ENCODE measurements at regions not wholly inside any gene's neighbourhood (a gene's known extent, or its start where the extent isn't known, plus 50 kb on each side); places are given as distances from the start of the nearest gene placed in this dataset.

DNA sequence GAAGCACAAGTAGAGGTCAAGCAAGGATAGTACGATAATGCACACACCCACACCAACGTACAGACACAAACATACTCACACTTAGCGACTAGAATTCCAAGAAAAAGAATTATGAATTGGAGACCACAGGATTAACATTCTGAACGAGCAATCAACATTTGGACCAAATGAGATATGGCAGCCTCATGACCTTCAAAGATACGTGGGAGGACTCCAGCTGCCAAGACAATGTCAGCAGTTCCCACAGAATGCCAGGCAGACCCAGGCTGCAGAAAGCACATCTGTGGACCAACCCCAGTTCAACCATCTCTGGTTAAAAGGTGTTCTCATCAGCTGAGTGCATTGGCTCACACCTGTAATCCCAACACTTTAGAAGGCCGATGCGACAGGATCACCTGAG lies 187.6 kb upstream of the GRAMD2B start:
- Histone ChIP-seq H3K27me3 (no peaks in the 10 kb centered on the region), H3K4me1 (no peaks in the 10 kb centered on the region), H3K9me3 (no peaks in the 10 kb centered on the region), H3K4me3 (no peak overlapping the region), H3K36me3 (no peaks in the 10 kb centered on the region), H3K27ac (no peak overlapping the region)
- intact Hi-C loops (cut with DNase I; ENCODE audit: low total_unique reads) = no loop called here
- ATAC-seq (no peak), DNase-seq (no peak)
- in situ Hi-C loops (cut with MboI; ENCODE audit: low sequenced_read_pairs in 4 of 4) = no loop called here
- TF ChIP-seq POLR2A (IDR thresholded peaks at IDR 0.05) = no peak
- TF ChIP-seq, protein P1, sequence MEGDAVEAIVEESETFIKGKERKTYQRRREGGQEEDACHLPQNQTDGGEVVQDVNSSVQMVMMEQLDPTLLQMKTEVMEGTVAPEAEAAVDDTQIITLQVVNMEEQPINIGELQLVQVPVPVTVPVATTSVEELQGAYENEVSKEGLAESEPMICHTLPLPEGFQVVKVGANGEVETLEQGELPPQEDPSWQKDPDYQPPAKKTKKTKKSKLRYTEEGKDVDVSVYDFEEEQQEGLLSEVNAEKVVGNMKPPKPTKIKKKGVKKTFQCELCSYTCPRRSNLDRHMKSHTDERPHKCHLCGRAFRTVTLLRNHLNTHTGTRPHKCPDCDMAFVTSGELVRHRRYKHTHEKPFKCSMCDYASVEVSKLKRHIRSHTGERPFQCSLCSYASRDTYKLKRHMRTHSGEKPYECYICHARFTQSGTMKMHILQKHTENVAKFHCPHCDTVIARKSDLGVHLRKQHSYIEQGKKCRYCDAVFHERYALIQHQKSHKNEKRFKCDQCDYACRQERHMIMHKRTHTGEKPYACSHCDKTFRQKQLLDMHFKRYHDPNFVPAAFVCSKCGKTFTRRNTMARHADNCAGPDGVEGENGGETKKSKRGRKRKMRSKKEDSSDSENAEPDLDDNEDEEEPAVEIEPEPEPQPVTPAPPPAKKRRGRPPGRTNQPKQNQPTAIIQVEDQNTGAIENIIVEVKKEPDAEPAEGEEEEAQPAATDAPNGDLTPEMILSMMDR (IDR thresholded peaks at IDR 0.05 in 4 of 5, conservative IDR thresholded peaks at IDR 0.05 in 1 of 5) = no peak

DNA sequence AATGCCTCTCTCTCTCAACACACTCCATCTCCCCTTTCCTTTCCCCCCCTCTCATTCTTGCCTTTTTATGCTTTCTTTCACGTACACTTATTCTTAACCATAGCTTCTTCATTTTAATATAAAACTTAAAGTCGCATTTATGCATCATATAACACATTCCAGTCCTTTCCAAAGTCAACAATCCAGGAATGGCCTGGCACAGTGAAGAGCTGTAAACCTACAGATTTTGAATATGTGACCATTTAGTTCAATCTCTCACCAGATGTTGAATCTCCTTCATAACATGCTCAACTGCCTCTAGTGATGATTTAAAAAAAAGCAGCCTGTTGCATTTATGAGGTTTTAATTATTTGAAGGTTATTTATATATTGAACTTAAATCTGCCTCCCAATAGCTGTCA lies 186.2 kb upstream of the GRAMD2B start:
- Histone ChIP-seq H3K4me3 (no peak overlapping the region), H3K9me3 (no peaks in the 10 kb centered on the region), H3K27ac (no peak overlapping the region), H3K36me3 (no peaks in the 10 kb centered on the region), H3K27me3 (no peaks in the 10 kb centered on the region), H3K4me1 (no peaks in the 10 kb centered on the region)
- no peak for DNase-seq
- intact Hi-C loops (cut with DNase I; ENCODE audit: low total_unique reads) (no loop called here), in situ Hi-C loops (cut with MboI; ENCODE audit: low sequenced_read_pairs in 4 of 4) (no loop called here)
- ATAC-seq = no peak
- no peak for TF ChIP-seq POLR2A (IDR thresholded peaks at IDR 0.05)
- TF ChIP-seq, protein P1 (IDR thresholded peaks at IDR 0.05 in 4 of 5, conservative IDR thresholded peaks at IDR 0.05 in 1 of 5) = no peak

DNA sequence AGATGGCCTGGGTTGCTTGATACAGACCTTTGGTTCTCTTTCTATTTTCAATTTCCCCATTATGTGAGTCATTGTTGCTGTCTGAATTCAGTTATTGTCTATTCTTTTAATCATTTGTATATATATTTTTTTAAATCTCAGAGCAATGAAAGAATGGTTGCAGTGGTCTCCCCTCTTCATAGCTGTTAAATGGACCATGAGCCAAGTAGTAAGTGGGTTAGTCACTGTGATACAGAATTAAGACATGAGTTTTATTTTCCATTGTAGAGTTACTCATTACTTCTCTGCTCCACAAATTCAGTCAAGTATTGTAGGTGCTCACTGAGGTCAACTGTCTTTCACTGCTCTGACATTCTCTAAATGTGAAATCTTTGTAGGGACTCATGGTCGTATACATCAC lies 174.6 kb upstream of the GRAMD2B start:
- H3K27ac ChIP-seq = no peak overlapping the region
- no peak overlapping the region for H3K4me3 ChIP-seq
- no peak for DNase-seq
- in situ Hi-C loops (cut with MboI; ENCODE audit: low sequenced_read_pairs in 4 of 4) (no loop called here), intact Hi-C loops (cut with DNase I; ENCODE audit: low total_unique reads) (no loop called here)
- H3K27me3 ChIP-seq = no peaks in the 10 kb centered on the region
- TF ChIP-seq, protein P1 (IDR thresholded peaks at IDR 0.05 in 4 of 5, conservative IDR thresholded peaks at IDR 0.05 in 1 of 5) = no peak
- no peak for TF ChIP-seq POLR2A (IDR thresholded peaks at IDR 0.05)
- H3K4me1 ChIP-seq = no peaks in the 10 kb centered on the region
- no peaks in the 10 kb centered on the region for H3K36me3 ChIP-seq
- no peak for ATAC-seq
- no peaks in the 10 kb centered on the region for H3K9me3 ChIP-seq

DNA sequence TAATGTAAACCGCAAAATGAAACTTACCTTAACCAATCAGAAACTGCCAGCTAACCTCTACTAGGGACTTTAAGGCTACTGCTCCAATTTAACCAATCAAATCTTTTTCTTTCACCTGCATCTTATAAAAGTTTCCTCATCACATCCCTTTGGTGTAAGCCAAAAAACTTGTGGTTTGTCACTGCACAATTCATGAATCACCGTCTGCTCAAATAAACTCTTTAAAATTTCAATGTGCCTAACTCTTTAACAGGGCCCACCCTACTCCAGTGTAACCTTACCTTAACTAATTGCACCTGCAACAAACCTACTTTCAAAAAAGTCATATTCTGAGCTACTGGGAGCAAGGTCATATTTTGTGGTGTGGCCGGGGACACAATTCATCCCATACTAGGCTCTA lies 172.2 kb upstream of the GRAMD2B start:
- Histone ChIP-seq H3K4me3 (no peak overlapping the region), H3K36me3 (no peaks in the 10 kb centered on the region), H3K27me3 (no peaks in the 10 kb centered on the region), H3K27ac (no peak overlapping the region), H3K4me1 (no peaks in the 10 kb centered on the region), H3K9me3 (no peaks in the 10 kb centered on the region)
- TF ChIP-seq POLR2A (IDR thresholded peaks at IDR 0.05) = no peak
- TF ChIP-seq, protein P1 (IDR thresholded peaks at IDR 0.05 in 4 of 5, conservative IDR thresholded peaks at IDR 0.05 in 1 of 5) = no peak
- intact Hi-C loops (cut with DNase I; ENCODE audit: low total_unique reads) = no loop called here
- in situ Hi-C loops (cut with MboI; ENCODE audit: low sequenced_read_pairs in 4 of 4) = no loop called here
- DNase-seq (no peak), ATAC-seq (no peak)

DNA sequence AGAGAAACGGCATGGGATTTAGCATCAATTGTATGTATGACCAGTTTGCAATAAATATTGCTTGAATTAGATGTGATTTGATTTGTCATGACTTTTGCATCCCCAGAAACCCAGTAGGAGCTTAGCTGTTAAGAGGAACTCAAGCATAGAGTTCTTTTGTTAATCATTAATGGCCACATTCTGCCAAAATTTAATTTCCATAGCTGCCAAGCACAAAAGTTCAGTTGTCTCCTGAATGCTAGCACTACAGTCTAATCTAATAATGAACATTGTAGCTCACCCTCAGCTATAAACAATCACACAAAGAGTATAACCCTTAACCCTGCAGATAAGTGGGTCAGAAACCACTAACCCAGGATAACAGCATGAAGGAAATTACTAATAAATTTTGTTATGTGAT lies 169.8 kb upstream of the GRAMD2B start:
- H3K4me3 ChIP-seq = no peak overlapping the region
- intact Hi-C loops (cut with DNase I; ENCODE audit: low total_unique reads) (no loop called here), in situ Hi-C loops (cut with MboI; ENCODE audit: low sequenced_read_pairs in 4 of 4) (no loop called here)
- H3K9me3 ChIP-seq = no peaks in the 10 kb centered on the region
- no peaks in the 10 kb centered on the region for H3K4me1 ChIP-seq
- no peak overlapping the region for H3K27ac ChIP-seq
- ATAC-seq (no peak), DNase-seq (no peak)
- no peaks in the 10 kb centered on the region for H3K36me3 ChIP-seq
- no peaks in the 10 kb centered on the region for H3K27me3 ChIP-seq
- TF ChIP-seq POLR2A (IDR thresholded peaks at IDR 0.05) = no peak
- TF ChIP-seq, protein P1 (IDR thresholded peaks at IDR 0.05 in 4 of 5, conservative IDR thresholded peaks at IDR 0.05 in 1 of 5) = no peak

All from gastrocnemius medialis (tissue), 4 donors.